ENCODE measurements at regions not wholly inside any gene's neighbourhood (a gene's known extent, or its start where the extent isn't known, plus 50 kb on each side); places are given as distances from the start of the nearest gene placed in this dataset.

- Histone ChIP-seq H3K56ac (ENCODE audit: insufficient read length, low read depth, low read length) (no peak overlapping the region), H3K4me1 (ENCODE audit: insufficient read depth, low read length) (no peaks in the 10 kb centered on the region), H3K27ac (ENCODE audit: insufficient read length, low read depth, low read length) (no peak overlapping the region), H3K23me2 (ENCODE audit: insufficient read length, low read depth, low read length, poor library complexity, severe bottlenecking) (no peaks in the 10 kb centered on the region), H3K79me2 (ENCODE audit: insufficient read depth, low read length) (no peaks in the 10 kb centered on the region), H3K4ac (ENCODE audit: low read depth, low read length) (no peak overlapping the region), H2AK5ac (ENCODE audit: insufficient read length, low read length) (no peak overlapping the region), H3K23ac (ENCODE audit: insufficient read length, low read depth, low read length) (no peak overlapping the region), H2BK15ac (ENCODE audit: low read depth, low read length) (no peak overlapping the region), H3K9ac (ENCODE audit: extremely low read depth, insufficient read length, low read length) (no peak overlapping the region), H4K8ac (replicated peaks; ENCODE audit: insufficient read length, low read depth, low read length) (no peak overlapping the region), H3K4me2 (ENCODE audit: insufficient read depth, insufficient read length, low read length) (no peak overlapping the region), H3K18ac (ENCODE audit: insufficient read length, low read depth, low read length) (peak overlapping the region; percentile 11), H3K27me3 (ENCODE audit: insufficient read depth, low read length) (no peaks in the 10 kb centered on the region), H3K9me3 (ENCODE audit: control insufficient read depth, low read depth, low read length) (no peaks in the 10 kb centered on the region), H4K91ac (ENCODE audit: insufficient read length, low read depth, low read length) (no peak overlapping the region), H2AFZ (ENCODE audit: low read length) (no peak overlapping the region), H4K20me1 (ENCODE audit: control insufficient read depth, insufficient read depth, insufficient read length) (no peaks in the 10 kb centered on the region), H4K5ac (ENCODE audit: insufficient read length, low read depth, low read length) (no peak overlapping the region), H3T11ph (ENCODE audit: low read length) (no peak overlapping the region), H3K79me1 (ENCODE audit: insufficient read depth, low read depth, low read length, poor library complexity, severe bottlenecking) (no peaks in the 10 kb centered on the region), H2BK5ac (ENCODE audit: insufficient read length, low read length) (no peak overlapping the region), H3K14ac (ENCODE audit: insufficient read depth, low read length) (no peak overlapping the region), H2BK120ac (ENCODE audit: low read depth, low read length, poor library complexity, severe bottlenecking) (no peak overlapping the region), H2BK20ac (ENCODE audit: low read depth, low read length, poor library complexity, severe bottlenecking) (no peak overlapping the region), H2BK12ac (ENCODE audit: insufficient read length, low read depth, low read length) (no peak overlapping the region)
- TF ChIP-seq CTCF (conservative IDR thresholded peaks at IDR 0.05) = no peak
- no peak for DNase-seq
- no peak overlapping the region for H3K27ac Mint-ChIP-seq
- no peaks in the 10 kb centered on the region for H3K36me3 Mint-ChIP-seq (ENCODE audit: insufficient read depth in 1 of 3, low read depth in 3 of 3)
- H3K4me1 Mint-ChIP-seq = 0 out of 4 replicates have a peak, but pooled peaks cover 0 to 2% of the 10 kb centered on the region in 2 experiments
- no peaks in the 10 kb centered on the region for H3K9me3 Mint-ChIP-seq
- no peak overlapping the region for H3K4me3 Mint-ChIP-seq
- WGBS (ENCODE audit: extremely low coverage, insufficient read length, low lambda C conversion rate) = no CpG with 5 or more reads among the region's 9 CpGs
- H3K27me3 Mint-ChIP-seq (ENCODE audit: low read depth) = peaks cover 8% of the 10 kb centered on the region
These were observed 137.4 kb upstream of the PRMT8 start for GRCh38 chr12:3353621-3354020.
